ENCODE measurements at regions not wholly inside any gene's neighbourhood (a gene's known extent, or its start where the extent isn't known, plus 50 kb on each side); places are given as distances from the start of the nearest gene placed in this dataset.

GRCh38 chr21:18498431-18498830 is 94.8 kb upstream of the TMPRSS15 start:
- no peak overlapping the region for H3K27ac ChIP-seq
- no peaks in the 10 kb centered on the region for H3K4me1 ChIP-seq
- H3K4me3 ChIP-seq = no peak overlapping the region
- no peaks in the 10 kb centered on the region for H3K36me3 ChIP-seq
- 37 to 67% methylated on average over 1 of the region's 1 CpG for WGBS, 2 donors
- intact Hi-C loops (cut with DNase I) = no loop called here
- H3K9me3 ChIP-seq = peaks cover 0 to 3% (median 0%) of the 10 kb centered on the region in 4 donors
- TF ChIP-seq POLR2A (IDR thresholded peaks at IDR 0.05) (no peak), EP300 (IDR thresholded peaks at IDR 0.05) (no peak), POLR2AphosphoS5 (IDR thresholded peaks at IDR 0.05) (no peak), CTCF (IDR thresholded peaks at IDR 0.05) (no peak)
- no peak for DNase-seq
- no peaks in the 10 kb centered on the region for H3K27me3 ChIP-seq

GRCh38 chr21:18499761-18500376 is 96.3 kb upstream of the TMPRSS15 start:
- intact Hi-C loops (cut with DNase I) = no loop called here
- Histone ChIP-seq H3K9me3 (peaks cover 0 to 3% (median 0%) of the 10 kb centered on the region in 4 donors), H3K36me3 (no peaks in the 10 kb centered on the region), H3K27ac (no peak overlapping the region), H3K4me3 (no peak overlapping the region), H3K27me3 (no peaks in the 10 kb centered on the region), H3K4me1 (no peaks in the 10 kb centered on the region)
- 28 to 36% methylated on average over 4 of the region's 4 CpGs for WGBS, 2 donors
- no peak for DNase-seq
- TF ChIP-seq POLR2AphosphoS5 (IDR thresholded peaks at IDR 0.05) = no peak
- no peak for TF ChIP-seq EP300 (IDR thresholded peaks at IDR 0.05)
- TF ChIP-seq POLR2A (IDR thresholded peaks at IDR 0.05) = no peak
- TF ChIP-seq CTCF (IDR thresholded peaks at IDR 0.05) = peak in 3 of 4 experiments; percentile 43 to 75 (median 61)

DNA sequence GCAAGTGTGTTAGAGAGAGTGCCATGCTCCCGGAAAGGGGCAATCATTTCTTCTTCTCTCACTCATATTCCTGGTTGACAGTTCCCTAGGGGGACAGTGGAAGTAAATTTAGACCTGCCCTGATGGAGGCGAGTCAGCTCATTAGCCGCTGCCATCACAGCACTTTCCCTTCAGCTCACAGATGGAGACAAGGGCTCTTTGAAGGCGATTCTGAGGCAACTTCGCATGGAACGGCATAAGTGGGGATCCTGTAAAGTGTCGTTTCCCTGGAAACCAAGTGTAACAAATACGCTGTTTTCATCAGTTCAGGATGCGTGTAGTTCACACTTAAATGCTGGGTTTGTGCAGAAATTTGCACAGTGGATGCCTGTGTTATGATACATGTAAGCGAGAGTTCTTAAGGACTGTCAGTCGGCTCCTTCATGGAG is 114.5 kb upstream of the TMPRSS15 start:
- Histone ChIP-seq H3K36me3 (no peaks in the 10 kb centered on the region), H3K9me3 (no peaks in the 10 kb centered on the region), H3K27ac (no peak overlapping the region), H3K27me3 (no peaks in the 10 kb centered on the region), H3K4me1 (peaks cover 0 to 5% (median 2%) of the 10 kb centered on the region in 4 donors), H3K4me3 (no peak overlapping the region)
- intact Hi-C loops (cut with DNase I) = no loop called here
- 77 to 90% methylated on average over 11 of the region's 11 CpGs for WGBS, 2 donors
- TF ChIP-seq CTCF (IDR thresholded peaks at IDR 0.05) (no peak), POLR2A (IDR thresholded peaks at IDR 0.05) (no peak), POLR2AphosphoS5 (IDR thresholded peaks at IDR 0.05) (no peak), EP300 (IDR thresholded peaks at IDR 0.05) (no peak)
- DNase-seq = no peak

- Histone ChIP-seq H3K36me3 (no peaks in the 10 kb centered on the region), H3K4me3 (no peak overlapping the region), H3K27ac (no peak overlapping the region), H3K9me3 (no peaks in the 10 kb centered on the region), H3K27me3 (no peaks in the 10 kb centered on the region), H3K4me1 (peaks cover 0 to 14% (median 2%) of the 10 kb centered on the region in 4 donors)
- TF ChIP-seq EP300 (IDR thresholded peaks at IDR 0.05) = no peak
- no peak for TF ChIP-seq POLR2AphosphoS5 (IDR thresholded peaks at IDR 0.05)
- no peak for TF ChIP-seq POLR2A (IDR thresholded peaks at IDR 0.05)
- TF ChIP-seq CTCF (IDR thresholded peaks at IDR 0.05) = no peak
- no peak for DNase-seq
- intact Hi-C loops (cut with DNase I) = no loop called here
- 16 to 30% methylated on average over 2 of the region's 2 CpGs for WGBS, 2 donors
These were observed 117.6 kb upstream of the TMPRSS15 start for GRCh38 chr21:18521204-18521603.
